SHP77 treated with DMSO at 0.1 percent for 48 hours (cell line): ENCODE measurements at regions not wholly inside any gene's neighbourhood (a gene's known extent, or its start where the extent isn't known, plus 50 kb on each side); places are given as distances from the start of the nearest gene placed in this dataset.
A peak's percentile ranks its signal among the peaks of the same experiment; 100 is the strongest.

Source experiments
- DNase-seq: peaks from one replicate; lab custom pipeline; 2025; lab: John Stamatoyannopoulos, UW

DNA sequence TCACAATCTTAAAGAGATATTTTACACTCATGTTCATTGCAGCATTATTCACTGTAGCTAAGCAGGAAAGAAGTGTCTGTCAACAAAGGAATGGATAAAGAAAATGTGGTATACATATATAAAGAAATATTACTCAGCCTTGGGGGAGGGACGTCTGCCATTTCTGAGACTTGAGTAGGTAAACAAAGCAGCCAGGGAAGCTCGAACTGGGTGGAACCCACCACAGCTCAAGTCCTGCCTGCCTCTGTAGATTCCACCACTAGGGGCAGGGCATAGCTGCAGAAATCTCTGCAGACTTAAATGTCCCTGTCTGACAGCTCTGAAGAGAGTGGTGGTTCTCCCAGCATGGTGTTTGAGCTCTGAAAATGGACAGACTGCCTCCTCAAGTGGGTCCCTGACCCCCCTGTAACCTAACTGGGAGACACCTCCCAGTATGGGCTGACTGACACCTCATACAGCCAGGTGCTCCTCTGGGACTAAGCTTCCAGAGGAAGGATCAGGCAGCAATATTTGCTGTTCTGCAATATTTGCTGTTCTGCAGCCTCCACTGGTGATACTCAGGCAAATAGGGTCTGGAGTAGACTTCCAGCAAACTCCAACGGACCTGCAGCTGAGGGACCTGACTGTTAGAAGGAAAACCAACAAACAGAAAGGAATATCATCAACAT, 183.3 kb upstream of the SSTR4 start:
- DNase-seq, result peak; percentile 32

DNA sequence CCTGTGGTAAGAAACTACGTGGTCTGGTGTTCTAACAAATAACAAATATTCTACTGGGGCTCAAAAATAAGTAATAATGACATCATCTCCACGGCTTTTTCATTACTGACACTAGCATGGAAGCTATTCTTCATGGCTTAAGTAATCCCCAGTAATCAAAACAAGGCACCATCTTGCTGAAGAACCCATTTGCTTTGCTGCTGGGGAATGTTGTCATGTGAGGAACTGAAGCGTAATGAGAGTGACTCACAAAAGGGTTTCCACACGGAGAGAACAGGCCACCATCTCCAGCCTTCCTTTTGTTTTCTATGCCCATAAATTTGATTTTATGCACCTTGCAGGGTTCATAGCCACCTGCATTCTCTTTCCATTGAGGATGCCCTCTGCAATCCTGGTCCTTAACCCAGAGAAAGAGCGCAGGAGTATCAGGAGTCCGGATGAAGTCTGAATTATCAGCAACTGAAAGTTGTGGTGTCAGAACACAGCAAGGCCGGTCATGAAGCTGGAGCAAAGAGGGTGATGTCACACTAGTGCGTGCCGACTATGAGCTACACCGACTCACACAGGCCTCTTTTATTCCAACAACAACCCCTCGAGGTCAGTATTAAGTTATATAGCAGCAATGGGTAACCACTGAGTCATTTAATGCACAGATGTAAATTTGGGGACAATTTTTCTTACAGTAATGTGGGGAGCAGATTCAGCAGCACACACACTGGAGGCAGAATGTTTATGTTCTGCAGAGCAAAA, 173.7 kb upstream of the SSTR4 start:
- DNase-seq, result no peak

DNA sequence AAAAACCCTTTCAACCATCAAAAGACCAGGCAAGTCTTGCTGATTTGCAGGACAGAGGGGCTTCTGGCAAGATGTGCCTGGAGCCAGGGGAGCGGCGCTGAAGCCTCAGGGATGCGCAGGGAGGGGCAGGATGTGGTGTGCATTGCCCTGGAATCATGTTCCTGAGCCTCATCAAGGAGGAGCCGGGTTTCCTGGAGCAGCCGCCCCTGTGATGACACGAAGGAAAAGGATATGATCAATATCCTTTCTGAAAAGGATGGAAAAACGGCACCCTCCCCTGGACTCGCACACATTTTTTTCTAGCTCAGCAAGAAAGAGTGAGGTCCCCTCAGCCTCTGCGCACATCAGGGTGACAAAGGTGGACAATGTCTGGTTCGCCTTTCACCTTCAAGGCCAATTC, 173.1 kb upstream of the SSTR4 start:
- DNase-seq, result no peak

DNA sequence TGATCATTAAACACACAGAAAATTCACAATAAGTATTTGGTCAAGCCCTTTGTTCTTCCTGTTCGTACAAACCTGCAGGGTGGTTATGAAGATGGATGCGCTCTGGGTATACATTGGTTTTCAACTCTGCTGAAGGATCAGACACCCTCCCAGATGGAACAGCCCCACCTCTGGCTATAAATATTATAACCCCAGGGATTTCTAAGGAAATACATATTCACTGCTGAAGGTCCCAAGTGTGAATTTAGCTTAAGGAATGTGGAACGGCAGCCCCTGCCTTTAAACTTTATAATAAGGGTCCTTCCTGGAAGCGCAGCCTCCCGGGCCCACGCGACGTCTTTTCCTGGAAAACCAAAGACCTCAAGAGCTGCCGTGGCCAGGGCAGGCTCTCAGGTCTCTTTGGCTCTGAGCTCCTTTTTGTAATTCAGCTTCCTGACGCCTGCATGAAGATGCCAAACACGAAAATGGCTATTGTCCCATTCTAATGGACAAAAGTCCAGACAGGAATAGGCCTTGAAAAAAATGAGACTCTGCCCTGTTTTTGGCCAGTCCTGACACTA, 172.4 kb upstream of the SSTR4 start:
- no peak for DNase-seq

DNA sequence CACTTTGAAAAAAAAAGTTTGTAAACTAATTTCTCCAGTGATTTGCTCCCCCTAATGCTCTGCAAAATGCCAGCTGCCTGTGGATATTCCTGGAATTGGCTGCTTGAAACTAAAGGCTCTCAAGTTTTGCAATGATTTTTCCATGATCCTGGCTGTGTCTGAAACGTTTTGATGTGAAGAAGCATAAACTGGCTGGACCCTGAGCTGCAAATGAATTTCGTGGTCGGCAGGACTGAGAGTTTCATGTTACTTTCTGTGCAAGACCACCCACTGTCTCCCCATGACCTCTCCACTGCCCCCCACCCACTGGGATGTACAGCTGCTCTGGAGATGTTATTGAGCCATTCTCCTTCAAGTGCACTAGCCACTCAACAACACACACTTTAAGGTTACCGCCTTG, 171.3 kb upstream of the SSTR4 start:
- no peak for DNase-seq

DNA sequence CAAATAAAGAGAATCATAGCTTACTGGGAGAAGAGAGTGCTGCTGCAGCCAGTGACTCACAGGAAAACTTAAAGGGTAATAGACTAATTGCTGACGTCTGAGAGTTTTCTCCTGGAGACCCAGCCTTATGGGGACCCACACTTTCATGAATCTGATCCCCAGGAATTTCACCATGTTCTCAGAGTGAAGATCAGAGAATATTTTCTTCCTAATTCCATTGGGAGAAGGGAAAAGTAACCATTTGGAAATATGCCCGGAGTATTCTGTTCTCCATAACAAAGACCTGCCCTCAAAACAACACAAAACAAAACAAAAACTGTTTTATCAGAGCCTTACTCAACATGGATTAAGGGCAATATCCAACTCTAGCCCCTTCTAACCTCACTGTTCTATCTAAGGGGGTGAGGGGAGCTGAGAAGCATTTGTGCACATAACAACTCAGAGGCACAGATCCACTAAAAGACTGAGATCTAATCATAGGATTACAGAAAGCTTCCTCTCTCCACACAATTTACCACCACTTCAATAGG, 168.2 kb upstream of the SSTR4 start:
- DNase-seq, result no peak

DNA sequence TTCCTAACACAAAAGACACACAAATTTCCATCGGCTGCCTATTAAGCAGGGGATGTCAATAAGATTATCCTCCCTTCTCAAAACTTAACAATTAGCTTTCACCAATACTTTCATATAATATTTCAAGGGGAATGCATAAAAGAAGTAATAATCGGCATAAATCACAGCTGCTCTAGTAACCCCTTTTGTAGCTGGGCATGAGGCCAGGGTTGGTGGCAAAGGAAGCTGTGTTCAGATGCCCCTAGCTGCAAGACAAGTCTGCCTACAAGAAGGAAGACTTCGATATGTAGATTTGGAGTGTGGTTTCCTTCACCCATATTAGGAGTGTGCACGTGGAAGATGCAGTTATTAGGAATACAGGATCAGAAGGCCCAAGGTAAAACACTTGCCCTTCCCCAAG, 156.9 kb upstream of the SSTR4 start:
- no peak for DNase-seq

DNA sequence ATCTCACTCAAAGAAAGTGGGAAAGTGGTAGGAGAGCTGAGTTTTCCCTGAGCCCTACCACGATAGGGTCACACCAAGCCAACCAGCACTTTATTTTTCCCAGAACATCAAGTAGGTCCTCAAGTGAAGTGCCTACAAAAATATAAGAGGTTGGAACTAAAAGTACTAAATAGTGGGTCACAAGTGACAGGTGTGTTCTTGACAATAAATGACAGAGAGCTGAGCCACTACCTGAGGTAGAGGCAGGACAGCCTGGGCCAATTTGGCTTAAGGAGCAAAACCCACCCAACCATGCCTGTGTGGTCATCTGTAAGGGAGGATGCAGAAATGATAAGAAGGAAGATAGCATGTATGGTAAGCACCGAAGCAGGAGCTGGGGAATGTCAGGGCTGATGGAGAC, 154.8 kb upstream of the SSTR4 start:
- no peak for DNase-seq

DNA sequence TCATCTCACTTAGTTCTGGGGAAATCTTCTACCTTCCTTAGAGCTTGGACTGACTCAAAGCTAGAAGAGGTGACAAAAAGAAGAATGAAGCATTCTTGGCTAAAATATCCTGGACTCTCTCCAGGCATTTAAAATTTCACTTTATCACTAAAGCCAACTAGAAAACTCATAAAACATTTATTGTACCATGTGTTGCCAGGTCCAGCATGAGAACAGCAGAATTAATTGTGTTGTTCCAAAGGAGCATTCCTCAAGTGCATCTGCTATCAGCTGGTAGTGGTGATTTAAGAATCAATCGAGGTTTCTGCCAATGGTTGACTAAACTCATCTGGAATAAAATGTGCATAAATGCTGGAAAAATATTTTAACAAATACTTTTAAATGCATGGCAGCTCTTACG, 147.3 kb upstream of the SSTR4 start:
- no peak for DNase-seq

DNA sequence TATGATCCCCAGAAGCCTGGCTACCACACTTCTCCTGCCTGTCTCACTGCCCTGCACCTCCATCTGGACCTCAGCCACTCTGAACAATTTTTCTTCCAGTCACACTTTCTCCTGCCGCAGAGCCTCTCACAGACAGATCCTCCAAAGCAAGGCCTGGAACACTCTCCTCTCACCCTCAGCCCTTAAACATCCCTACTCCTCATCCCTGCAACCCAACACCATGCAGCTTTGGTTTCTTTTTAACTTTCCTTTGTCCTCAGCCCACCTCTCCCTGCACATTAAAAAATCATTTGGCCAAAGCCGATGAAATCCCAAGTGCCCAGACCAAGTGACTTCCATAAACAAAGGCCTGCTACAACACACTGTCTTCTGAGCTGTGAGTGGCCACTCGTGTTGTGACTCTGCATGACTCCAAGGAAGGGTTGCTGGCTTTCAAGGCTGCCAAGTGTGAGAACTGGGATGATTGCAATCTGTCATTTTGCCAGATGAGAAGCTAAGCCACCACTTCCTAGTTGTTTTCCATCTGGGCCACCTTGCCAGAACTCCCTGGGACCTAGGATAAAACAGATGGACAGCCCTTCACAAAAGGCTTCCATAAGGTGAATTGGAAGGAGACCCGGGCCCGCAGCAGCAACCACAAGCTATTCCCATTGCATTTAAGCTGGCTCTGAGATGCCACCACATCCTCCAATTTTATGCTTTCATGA, 144.4 kb upstream of the SSTR4 start:
- DNase-seq, result no peak

DNA sequence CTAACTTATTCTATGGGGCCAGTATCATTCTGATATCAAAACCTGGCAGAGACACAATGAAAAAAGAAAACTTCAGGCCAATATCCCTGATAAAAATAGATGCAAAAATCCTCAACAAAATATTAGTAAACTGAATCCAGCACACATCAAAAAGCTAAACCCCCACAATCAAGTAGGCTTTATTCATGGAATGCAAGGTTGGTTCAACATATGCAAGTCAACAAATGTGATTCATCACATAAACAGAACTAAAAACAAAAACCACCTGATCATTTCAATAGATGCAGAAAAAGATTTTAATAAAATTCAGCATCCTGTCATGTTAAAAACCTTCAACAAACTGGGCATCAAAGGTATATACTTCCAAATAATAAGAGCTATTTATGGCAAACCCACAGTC, 133.9 kb upstream of the SSTR4 start:
- no peak for DNase-seq

DNA sequence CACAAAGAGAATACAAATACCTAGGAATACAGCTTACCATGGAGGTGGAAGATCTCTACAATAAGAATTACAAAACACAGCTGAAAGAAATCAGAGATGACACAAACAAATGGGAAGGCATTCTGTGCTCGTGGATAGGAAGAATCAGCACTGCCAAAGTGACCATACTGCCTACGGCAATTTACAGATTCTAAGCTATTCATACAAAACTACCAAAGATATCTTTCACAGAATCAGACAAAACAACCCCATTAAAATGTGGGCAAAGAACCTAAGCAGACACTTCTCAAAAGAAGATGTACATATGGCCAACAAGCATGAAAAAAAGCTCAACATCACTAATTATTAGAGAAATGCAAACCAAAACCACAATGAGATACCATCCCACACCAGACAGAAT, 133.2 kb upstream of the SSTR4 start:
- no peak for DNase-seq

DNA sequence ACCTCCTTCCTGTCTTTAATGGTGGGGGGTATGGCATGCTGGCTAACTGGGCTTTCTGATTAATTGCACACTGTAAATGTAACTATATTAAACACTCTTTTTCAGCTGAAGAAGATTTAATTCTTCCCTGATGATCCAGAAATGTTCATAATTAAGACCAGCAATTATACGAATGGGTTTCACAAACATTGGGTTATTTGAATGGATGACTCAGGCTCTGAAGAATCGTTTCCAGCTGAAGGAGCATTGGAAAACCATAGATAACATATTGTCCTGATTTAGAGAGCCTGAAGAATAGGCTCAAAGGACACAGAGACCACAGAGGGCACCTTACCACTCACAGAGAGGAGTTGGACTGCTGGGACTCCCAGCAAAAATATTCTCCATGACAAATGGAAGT, 130.7 kb upstream of the SSTR4 start:
- no peak for DNase-seq

DNA sequence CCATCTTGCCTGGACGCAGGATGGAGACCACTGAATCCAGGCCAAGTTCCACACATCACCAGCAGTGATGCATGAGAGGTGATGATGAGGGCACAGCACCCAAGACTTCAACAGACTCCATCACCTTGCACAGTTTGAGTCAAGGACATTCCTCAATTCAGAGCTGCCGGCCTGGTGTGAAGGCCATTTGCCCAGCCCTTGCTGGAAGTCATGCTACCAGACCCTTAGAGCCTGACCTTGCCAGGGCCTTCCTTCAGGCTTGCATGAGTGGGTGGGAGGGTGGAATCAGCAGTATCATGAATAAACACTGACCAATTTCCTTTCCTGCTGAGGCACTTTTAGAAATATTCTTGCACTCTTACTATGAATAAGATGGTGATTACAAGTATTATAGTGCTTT, 130.2 kb upstream of the SSTR4 start:
- no peak for DNase-seq

DNA sequence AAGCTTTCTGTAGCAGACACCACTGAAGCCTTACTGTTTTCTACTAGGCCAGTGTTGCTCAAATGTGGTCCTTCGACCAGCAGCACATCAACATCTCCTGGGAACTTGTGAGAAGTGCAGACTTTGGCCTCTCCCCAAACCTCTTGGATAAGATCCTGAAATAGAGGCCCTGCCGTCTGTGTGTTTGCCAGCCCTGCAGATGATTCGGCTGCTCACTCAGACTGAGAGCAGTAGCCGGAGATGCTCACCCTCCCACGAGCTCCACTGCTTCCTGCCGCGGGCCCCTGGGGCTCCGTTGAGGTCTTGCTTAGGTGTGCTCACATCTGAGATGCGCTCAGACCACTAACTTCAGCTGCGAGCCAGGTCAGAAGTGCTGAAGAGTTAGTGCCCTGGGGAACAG, 129.5 kb upstream of the SSTR4 start:
- DNase-seq, result no peak

DNA sequence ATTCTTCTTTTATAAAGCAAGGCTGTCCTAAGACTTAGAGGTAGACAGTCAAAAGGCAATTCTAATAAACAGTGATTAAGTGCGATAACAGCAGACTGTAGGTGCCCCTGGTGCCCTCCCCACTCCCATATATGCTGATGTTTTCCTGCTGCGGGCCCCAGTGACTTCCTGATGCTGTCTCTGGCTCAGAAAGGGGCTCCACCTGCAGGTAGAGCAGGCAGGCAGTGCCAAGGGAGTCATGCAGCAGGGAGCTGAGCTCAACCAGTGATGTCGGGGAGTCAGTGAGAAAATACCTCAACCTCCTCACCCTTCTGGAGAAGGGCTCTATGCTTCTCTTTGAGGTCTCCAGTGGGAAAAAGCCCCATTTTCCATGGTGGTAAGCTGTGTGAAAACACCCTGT, 126.7 kb upstream of the SSTR4 start:
- DNase-seq, result no peak

DNA sequence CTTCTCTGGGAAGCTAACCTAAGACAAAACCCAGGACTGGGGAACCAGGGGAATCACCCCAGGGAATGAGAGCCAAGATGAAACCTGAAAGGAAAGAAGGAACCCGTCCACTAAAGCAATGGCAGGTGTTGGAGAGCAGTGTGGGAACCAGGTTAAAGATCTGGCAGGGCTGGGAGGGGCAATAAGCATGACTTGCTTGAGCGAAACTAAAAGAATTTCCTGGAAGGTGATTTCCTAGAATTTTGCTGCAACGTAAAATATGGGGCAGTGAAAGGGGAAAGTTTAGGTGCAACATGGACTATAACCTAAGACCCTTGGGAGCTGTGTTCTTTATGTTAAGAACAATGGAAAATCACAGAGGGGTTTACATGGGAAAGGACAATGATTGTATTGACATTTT, 126.2 kb upstream of the SSTR4 start:
- no peak for DNase-seq

DNA sequence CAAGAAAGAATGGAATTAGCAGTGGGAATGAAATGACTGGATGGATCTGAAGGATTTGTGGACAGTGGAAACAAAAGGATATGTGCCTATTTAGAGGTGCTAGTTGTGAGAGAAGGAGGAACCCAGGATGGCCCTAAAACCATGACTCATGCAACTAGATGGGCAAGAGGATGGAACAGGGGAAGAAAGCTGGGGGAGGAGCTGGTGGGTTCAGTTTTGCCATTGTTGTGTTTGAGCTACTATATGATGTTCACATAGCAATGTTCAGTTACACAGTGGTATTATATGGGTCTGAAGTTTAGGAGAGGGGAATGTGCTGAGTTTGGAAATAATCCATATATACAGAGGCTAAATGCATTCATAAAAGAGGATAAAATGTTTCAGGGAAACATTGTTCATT, 125.7 kb upstream of the SSTR4 start:
- DNase-seq, result no peak

DNA sequence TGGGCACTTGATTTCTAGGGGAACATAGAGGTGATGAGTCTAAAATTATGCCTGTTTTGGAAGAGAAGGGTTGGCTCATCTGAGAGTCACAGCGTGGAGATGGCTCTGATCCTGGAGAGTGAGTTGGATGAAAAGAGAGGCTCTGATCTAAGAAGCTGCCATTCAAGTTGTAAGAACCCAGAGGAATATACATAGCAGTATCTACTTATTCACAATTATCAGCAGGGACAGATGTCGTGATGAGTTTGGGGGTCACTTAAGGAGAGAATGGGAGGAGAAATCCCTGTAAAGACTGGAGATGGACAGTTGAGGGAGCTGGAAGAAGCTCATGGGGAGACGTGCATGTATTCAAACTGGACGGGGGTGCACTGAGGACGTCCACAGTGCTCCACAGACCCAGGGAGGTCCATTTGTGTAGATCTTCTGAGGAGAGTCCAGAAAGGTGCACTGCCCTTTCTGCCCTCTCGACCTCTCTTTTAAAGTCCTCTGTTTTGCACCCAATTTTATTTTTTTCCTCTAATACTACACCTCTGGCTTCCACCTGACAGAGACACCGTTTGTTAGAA, 124.7 kb upstream of the SSTR4 start:
- DNase-seq, result no peak

DNA sequence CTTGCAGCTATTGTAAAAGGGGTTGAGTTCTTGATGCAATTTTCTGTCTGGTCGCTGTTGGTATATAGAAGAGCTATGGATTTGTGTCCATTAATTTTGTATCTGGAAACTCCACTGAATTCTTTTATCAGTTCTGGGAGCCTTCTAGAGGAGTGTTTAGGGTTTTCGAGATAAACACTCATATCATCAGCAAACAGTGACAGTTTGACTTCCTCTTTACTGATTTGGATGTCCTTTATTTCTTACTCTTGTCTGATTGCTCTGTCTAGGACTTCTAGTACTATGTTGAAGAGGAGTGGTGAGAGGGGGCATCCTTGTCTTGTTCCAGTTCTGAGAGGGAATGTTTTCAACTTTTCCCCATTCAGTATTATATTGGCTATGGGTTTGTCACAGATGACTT, 120.8 kb upstream of the SSTR4 start:
- DNase-seq, result no peak

DNA sequence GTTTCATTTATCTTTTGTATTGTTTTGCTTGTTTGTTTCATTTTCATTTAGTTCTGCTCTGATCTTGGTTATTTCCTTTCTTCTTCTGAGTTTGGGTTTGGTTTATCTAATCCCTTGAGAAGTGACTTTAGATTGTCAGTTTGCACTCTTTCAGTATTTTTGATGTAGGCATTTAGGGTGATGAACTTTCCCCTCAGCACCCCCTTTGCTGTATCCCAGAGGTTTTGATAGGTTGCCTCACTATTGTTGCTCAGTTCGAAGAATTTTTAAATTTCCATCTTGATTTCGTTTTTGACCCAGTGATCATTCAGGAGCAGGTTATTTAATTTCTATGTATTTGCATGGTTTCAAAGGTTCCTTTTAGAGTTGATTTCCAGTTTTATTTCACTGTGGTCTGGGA, 119.6 kb upstream of the SSTR4 start:
- no peak for DNase-seq

DNA sequence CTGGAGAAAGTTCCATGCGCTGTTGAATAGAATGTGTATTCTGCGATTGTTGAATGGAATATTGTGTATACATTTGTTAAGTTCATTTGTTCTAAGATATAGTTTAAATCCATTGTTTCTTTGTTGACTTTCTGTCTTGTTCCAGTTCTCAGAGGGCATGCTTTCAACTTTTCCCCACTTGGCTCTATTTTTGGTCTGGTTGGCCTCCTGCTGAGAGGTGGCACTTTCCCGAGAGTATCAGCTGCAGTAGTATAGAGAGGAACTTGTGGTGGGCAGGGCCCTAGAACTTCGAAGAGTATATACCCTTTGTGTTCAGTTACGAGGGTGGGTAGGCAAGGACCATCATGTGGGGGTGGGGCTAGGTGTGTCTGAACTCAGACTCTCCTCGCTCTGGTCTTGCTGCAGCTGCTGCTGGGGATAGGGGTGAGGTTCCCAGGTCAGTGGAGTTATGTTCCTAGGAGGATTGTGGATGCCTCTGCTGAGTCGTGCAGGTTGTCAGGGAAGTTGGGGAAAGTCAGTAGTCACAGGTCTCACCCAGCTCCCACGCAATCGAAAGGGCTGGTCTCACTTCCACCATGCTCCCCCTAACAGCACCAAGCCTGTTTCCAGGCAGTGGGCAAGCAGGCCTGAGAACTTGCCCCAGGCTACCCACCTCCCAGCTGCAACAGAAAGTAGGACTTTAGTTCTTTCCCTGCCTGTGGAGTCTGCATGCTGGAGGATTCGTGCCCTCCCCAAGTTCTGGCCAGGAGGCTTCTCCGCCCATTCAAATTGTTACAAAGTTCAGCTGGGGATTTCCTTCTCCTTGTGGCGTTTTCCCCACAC, 118.9 kb upstream of the SSTR4 start:
- DNase-seq, result no peak
